HG02870 (cell line): ENCODE measurements at regions not wholly inside any gene's neighbourhood (a gene's known extent, or its start where the extent isn't known, plus 50 kb on each side); places are given as distances from the start of the nearest gene placed in this dataset.
A peak's percentile ranks its signal among the peaks of the same experiment; 100 is the strongest.
"Not testable (repeated sequence)": the region's sequence is repeated elsewhere in the genome, so short reads cannot be mapped to it uniquely, and the experiment has no call there.

Source experiments
- ATAC-seq: cut with Tn5 transposase; IDR thresholded peaks from one replicate; pipeline ENCODE4 v1.9.1; 2021; ENCODE audit warnings: mild to moderate bottlenecking, moderate library complexity; ENCODE audit not compliant: unreplicated experiment

DNA sequence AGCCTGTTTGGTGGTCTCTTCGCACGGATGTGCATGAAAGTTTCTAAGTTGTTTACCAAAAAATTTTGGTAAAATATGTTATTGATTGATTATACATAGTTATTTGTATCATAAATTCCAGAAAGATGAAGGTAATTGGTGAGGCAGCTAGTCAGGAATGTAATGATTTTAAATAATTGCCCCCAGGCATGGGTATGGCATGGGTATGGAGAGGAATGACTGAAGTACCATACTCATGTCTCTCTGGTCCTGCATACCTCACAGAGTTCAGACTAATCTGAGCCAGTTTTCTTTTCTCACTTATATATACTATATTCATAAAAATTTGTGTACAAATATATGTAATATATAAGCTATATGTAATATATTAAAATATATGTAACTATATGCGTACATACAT lies 329.0 kb upstream of the TECRL start:
- ATAC-seq: no peak

DNA sequence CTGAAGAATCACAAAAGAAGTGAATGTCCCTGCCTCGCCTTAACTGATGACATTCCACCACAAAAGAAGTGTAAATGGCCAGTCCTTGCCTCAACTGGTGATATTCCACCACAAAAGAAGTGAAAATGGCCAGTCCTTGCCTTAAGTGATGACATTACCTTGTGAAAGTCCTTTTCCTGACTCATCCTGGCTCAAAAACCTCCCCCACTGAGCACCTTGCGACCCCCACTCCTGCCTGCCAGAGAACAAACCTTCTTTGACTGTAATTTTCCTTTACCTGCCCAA lies 328.5 kb upstream of the TECRL start:
- not testable (repeated sequence) for ATAC-seq

DNA sequence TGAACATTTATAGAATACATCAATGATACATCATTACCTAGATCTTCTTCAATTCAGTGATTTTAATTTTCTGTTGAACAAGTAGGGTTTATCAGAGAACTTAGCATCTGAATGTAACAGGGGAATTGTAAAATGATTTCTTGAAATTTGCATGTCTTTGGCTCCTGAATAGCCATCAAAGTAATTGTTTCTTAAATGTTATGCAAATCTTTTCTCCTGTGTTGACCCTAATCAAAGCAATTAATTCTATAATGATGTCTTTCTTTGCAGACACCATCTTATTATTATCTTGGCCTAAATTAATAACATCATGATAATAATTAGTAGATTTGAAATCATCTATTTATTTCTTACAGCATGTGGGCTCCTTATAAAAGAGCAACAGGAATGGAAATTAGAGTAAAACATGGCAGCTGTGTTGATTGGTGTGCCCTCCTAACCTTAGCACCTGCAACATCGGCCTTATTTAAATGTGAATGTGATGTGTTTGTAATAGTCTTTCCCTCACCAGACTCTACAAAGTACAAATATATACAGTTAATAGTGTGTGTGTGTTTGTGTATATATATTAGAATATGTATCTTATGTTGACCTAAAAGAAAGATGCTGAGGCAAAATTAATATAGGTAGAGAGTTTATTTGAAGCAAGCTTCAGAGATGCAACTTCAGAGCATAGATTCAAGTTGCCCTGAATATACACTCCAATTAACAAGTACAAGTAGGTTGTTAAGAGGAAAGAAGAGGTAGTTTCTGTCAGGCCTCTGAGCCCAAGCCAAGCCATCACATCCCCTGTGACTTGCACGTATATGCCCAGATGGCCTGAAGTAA lies 328.0 kb upstream of the TECRL start:
- no peak for ATAC-seq

DNA sequence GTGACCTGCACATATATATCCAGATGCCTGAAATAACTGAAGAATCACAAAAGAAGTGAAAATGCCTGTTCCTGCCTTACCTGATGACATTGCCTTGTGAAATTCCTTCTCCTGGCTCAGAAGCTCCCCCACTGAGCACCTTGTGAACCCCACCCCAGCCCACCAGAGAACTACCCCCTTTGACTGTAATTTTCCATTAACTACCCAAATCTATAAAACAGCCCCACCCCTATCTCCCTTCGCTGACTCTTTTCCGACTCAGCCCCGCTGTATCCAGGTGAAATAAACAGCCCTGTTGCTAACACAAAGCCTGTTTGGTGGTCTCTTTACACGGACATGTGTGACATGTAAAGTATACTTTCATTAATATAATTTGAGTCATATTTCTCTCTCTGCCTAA lies 320.3 kb upstream of the TECRL start:
- ATAC-seq: no peak

DNA sequence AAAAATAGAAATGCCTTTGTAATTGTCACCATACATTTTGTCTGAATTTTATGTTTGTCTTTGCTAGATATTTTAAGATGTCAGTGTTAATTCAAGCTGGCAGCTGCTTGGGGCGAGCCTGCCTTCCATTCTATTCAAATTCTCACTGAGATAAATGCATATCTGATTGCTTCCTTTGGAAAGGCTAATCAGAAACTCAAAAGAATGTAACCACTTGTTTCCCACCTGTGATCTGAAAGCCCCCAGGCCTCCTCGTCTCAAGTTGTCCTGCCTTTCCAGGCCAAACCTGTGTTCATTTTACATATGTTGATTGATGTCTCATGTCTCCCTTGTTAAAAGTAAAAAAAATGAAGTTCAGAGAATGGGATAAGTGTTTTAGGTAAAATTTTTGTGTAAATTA lies 318.7 kb upstream of the TECRL start:
- ATAC-seq: no peak

DNA sequence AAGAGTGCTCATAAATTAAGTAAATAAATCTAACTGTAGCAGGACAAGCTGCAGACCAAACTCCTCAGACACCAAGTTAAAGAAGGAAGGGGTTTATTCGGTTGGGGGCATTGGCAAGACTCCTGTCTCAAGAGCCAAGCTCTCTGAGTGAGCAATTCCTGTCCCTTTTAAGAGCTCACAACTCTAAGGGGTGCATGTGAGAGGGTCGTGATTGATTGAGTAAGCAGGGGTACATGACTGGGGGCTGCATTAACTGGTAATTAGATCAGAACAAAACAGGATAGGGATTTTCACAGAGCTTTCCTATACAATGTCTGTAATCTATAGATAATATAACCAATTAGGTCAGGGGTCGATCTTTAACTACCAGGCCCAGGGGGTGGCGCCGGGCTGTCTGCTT lies 318.1 kb upstream of the TECRL start:
- not testable (repeated sequence) for ATAC-seq

DNA sequence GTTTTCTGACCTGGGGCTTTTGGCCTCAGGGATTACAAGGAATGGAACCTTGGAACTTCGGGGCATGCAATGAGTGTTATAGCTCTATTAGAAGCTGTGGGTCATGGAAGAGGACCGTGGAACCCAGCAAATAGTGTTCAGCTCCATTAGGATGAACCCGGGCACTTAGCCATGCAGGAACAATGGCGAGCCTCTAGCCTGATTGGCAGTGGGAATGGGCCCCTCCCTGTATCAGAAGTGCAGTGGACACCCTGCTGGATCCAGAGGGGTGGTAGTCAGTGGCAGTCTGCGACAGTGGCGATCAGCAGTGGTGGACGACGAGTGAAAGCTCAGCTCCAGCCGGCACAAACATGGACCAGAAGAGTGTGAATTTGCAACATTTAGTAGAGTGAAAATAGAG lies 315.4 kb upstream of the TECRL start:
- ATAC-seq: no peak

DNA sequence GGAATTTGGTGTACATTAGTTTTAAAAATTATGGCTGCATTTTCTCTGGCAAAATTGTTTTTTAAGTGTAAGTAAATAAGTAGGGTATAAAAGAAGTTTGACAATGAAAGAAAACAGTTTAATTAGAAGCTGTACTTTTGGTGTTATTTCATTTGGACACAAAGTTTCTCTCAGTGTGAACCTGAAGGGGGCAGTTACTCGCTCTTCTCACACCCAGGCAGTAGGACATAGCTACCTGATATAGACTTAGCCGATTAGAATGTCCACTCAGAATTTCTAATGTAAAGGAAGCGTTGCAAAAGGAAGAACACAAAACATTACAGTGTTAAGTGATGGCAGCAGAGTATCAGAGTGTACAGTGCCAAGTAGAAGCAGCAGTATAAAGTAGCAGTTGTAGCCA lies 311.9 kb upstream of the TECRL start:
- no peak for ATAC-seq

DNA sequence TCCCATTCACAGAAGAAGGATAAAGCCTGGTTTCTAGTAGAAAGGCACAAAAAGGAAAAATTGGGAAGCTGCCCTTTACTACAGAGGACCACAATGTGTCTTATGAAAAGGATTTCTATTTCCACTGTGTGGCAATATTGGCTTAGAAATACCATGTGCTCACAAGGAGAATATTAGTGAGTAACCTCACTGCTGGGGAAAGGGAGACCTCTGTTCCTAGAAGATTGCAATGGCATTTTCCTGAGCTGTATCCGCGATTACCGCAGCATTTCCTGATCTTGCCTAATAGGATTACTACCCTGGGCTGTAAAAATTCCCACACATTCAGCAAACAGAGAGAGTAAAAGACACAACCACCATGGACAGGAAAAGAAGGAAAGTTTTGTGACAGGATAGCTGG lies 308.8 kb upstream of the TECRL start:
- ATAC-seq: no peak

DNA sequence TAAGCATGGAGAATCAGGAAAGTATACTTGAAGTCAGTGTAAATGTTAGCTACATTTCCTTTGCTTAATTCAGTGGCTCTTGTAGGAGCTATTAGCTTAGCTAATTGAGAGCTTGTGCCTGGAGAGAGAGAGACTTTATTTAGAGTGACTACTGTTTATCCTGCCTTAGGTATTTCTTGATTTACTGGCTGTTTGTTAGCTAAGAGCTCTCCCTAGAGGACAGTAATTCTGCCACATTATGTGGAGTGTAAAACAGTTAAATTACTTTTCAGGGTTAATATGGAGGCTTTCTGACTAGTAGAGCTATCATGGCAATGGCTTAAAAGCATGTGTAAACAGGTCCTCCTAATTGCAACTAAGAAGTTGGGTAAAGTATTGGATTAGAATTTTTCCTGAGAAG lies 306.5 kb upstream of the TECRL start:
- no peak for ATAC-seq

DNA sequence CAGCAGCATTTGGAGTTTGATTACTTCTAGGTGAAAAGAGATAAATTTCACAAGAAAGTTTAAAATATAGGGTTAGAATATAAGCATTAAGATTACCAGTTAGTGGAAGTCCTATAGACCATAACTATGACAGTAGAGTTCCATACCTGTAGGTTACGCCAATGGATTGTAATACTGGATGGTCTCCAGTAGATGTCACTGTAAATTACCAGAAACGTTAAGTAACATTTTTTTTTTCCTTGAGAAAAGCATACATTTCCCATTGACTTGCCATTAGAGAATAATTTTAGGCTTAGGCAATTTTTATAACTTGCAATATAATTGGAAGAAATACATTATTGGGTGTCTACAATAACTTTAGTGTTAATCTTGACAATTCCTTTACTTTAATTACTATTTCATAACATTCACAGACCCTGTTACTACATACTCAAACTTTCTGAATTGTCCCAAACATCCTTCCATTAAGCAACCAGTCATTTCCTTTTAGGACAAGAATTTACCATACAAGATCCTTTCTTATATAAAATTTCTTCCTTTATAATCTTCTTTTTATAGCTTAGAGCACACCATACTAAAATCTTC lies 304.1 kb upstream of the TECRL start:
- peak; percentile 68 for ATAC-seq

DNA sequence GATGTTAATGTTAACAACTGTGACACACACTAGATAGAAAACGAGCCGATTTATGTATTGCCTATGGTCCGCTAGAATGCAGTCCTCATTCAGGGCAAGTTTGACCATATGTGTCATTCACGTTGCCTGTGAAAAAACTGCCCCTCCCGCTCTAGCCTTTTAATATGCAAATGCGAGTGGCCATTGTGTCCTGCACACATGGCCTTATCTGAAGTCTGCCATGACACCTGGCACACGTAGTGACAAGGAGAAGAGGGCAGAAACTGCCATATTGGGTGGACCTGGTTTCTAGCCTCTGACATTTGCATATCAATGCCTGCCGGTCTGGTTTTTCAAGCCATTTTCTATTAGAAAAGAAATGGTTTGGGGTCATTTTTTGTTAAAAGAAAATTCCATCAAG lies 303.3 kb upstream of the TECRL start:
- no peak for ATAC-seq

DNA sequence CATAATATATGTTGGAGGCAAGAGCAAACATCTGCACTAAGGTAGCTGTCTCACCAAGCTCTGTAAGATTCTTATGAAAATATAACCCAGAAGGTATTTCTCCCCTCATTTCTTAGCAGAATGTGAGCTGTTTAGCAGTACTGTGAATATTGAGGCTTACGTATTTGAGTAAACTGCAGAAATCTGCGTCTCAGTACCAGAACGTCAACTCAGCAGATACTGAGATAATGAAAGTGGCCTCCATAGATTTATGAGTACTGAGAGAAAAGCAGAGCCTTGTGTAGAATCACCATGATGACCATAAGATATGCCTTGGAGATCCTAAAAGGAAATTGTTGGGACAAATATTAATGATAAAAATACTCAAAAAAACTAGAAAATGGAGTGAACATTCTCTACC lies 296.7 kb upstream of the TECRL start:
- no peak for ATAC-seq

DNA sequence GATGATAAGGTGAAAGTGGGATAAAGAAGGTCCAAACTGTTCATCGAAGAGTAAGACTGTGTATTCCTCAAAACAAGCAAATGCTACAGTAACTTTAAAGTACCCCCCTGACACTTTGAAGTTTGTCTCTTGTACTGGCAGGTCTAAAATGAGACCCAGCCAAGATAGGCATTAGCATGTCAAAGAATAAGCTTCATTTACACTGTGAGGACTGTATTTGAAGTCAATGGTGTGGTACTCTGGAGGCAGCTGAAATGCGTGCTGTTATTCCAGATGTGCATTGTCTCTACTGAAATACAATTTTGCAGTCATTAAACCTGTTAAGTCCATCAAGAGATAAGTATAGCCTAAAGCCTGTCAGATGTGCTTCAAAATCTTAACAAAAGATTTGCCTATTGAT lies 288.9 kb upstream of the TECRL start:
- no peak for ATAC-seq

DNA sequence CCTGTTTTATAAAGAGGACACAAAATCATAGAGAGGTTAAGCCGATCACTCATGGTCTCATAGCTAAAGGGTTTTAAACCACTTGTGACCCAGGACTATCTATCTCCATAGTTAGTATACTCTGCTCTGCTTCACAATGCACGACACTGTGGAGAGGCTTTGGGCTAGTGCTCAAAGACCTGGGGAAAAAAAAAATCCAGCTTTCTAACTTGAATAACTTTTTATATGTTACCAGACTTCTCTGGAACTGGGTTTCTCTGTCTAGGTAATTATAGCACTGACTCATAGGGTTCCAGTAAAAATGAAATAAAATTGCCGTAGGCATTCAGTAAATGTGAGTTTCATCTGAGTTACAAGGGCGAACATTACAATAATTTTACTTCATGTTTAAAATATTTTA lies 273.7 kb upstream of the TECRL start:
- ATAC-seq: no peak

DNA sequence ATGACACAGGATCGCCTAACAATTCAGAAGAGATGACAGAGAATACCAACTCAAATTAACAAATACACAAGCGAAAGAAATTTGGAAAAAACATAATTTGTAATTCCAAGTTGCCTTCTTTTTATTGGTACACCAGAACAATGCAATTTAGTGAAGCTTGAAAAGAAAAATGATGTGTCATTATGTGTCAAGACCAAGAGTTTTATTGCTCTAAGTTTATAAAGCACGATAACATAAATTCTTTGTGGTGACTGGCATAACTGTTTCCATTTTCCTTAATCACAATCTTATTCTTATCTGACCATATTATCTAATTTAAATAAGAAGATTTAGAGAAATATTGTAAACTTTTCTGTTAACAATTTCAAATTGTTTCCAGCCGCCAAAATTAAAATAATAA lies 273.2 kb upstream of the TECRL start:
- ATAC-seq: no peak

DNA sequence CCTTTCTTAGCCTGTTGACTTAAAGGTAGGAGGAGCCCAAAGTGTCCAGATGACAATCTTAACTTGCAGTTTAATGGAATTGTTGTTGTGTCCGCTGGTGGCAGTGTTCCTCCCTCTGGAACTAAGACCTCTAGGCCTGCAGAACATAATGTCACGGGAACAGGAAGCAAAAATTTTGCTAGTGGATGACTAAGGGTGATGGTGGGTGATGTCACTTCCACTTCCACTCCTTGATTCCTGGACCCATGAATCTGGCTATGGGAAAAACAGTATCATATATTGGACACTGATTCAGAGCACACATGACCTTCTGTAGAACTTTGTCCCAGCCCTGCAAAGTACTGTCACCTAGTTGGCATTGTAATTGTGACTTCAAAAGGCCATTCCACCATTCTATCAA lies 263.9 kb upstream of the TECRL start:
- not testable (repeated sequence) for ATAC-seq

DNA sequence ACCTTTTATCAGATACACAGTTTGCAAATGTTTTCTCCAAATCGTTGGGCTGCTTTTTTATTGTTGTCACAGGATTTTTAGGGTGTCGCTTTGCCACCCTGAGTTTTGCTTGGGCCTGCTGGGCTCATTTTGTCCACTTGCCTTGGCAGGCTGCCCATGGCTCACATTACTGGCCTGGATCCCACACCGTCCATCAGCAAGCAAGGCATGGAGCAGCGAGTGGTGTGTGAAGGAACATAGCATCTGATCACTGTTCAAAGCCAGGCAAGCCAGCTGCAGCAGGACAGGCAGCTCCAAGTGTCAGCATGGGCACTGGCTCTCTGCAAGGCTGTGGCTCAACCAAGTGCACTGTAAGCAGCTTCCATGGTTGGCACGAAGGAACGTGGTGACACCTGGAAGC lies 261.4 kb upstream of the TECRL start:
- no peak for ATAC-seq

DNA sequence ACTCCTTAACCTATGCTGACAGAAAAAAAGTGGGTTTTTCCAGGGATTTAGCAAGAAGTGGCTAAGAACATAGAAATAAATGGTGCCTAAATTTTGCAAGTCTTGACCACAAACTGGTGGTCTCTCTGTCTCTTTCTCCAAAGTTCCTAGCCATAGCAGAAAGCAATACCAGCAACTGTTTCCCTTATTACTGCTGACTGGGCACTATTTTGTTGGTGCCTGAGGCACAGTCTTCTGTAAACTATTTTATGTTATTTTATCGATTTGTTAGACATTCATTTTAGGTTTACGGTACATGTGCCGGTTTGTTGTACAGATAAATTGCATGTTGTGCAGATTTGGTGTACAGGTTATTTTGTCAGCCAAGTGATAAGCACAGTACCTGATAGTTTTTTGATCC lies 234.6 kb upstream of the TECRL start:
- ATAC-seq: no peak

DNA sequence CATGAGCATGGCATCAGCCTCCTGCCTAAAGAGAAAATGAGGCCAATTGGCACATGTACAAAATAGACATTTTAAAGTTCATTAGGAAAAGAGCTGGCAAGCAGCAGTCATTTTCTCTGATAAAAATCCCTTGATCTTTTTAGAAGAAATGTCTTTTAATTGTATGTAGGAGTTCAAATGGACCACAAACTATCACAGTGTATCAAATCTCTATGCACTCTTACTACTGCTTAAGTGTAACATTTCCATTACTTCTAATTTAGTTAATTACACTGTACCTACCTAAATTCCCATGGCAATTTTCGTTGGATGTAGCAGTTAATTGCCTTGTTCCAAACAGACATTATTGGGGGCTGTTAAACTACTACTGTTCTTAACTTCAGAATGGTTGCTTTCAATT lies 233.7 kb upstream of the TECRL start:
- no peak for ATAC-seq

DNA sequence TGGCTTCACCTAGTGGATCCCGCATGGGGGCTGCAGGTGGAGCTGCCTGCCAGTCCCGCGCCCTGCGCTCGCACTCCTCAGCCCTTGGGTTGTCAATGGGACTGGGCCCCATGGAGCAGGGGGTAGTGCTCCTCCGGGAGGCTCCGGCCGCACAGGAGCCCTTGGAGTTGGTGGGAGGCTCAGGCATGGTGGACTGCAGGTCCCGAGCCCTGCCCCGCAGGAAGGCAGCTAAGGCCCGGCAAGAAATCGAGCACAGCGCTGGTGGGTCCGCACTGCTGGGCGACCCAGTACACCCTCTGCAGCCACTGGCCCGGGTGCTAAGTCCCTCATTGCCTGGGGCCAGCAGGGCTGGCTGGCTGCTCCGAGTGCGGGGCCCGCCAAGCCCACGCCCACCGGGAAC lies 231.2 kb upstream of the TECRL start:
- not testable (repeated sequence) for ATAC-seq

DNA sequence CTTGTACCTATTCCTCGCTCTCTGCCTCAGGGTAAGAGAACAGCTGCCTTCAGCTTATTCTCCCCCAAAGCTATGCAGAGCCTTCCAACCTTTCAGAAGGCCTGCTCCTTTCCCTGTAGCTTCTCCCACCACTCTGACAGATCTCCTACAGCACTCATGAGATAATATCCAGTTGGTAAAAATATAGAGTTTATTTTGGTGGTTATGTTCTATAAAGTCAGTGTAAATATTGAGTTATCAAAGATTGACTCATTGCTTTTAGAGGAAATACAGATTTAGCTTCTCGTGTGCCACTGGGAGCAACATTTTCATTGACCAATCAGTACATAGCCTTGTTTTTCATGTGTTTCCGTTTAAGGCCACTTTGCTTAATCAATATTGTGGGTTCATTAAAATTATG lies 216.2 kb upstream of the TECRL start:
- no peak for ATAC-seq

DNA sequence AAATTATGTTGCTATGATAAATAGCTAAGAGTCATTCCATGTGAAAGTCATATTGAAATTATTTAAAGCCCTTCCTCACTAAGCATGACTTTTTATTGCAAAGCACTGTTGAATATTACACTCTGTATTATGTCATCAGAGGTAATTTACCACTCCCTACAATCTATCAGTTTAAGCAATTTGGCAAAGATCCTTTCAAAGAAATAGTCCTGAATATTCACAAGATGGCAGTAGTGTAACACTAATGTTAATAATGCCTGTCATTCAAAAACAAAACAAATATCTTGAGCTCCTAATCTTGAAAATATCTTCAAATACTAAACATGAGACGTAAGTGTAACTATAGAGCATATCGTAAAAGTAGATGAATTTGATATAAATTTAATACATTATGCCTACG lies 208.6 kb upstream of the TECRL start:
- no peak for ATAC-seq
